H1 (cell line): ENCODE measurements at regions not wholly inside any gene's neighbourhood (a gene's known extent, or its start where the extent isn't known, plus 50 kb on each side); places are given as distances from the start of the nearest gene placed in this dataset.

Source experiments
- CTCF ChIA-PET: fragments of 300-600 bp; sonication (Branson Sonifier 250); formaldehyde crosslinking; loops from one replicate; lab custom pipeline; 2021; ENCODE audit not compliant: partially characterized antibody; lab: Charles Lee
- POLR2A ChIA-PET: fragments of 300-600 bp; sonication (Branson Sonifier 250); formaldehyde crosslinking; loops from one replicate; lab custom pipeline; 2021; ENCODE audit warnings: inconsistent platforms; ENCODE audit not compliant: partially characterized antibody; lab: Charles Lee
- DNase-seq, 2 experiments: peaks; one replicate each; pipeline versions ENCODE4 v3.0.0 to v3.0.0-alpha.2; 2010 to 2022; ENCODE audit warnings: low spot score in 2 of 2, low read depth in 1 of 2, mixed read lengths in 1 of 2
- FAIRE-seq: peaks from 2 replicates; lab custom pipeline; 2011; peaks lifted over from hg19 to GRCh38; lab: Jason Lieb, UNC
- H2AFZ ChIP-seq: 2 replicates; pipeline ENCODE4 v1.8.1; 2012; ENCODE audit warnings: low read length, inconsistent platforms
- H2AK5ac ChIP-seq: 2 replicates; pipeline ENCODE4 v1.6.1; 2013; ENCODE audit warnings: low read depth, low read length
- H2BK120ac ChIP-seq: replicated peaks from 2 replicates; pipeline ENCODE3; 2013; ENCODE audit warnings: low read depth, low read length, inconsistent platforms
- H2BK12ac ChIP-seq: 2 replicates; pipeline ENCODE4 v1.6.1; 2013; ENCODE audit warnings: low read depth, low read length
- H2BK15ac ChIP-seq: 2 replicates; pipeline ENCODE4 v1.6.1; 2013; ENCODE audit warnings: low read length
- H2BK20ac ChIP-seq: 2 replicates; pipeline ENCODE4 v1.6.1; 2013; ENCODE audit warnings: low read length
- H2BK5ac ChIP-seq: 2 replicates; pipeline ENCODE4 v1.6.1; 2013; ENCODE audit warnings: low read depth, low read length
- H3K14ac ChIP-seq: 2 replicates; pipeline ENCODE4 v1.6.1; 2013; ENCODE audit warnings: inconsistent platforms; ENCODE audit not compliant: insufficient read length
- H3K18ac ChIP-seq: 2 replicates; pipeline ENCODE4 v1.6.1; 2013; ENCODE audit warnings: low read length; ENCODE audit errors: extremely low read depth
- H3K23ac ChIP-seq: 2 replicates; pipeline ENCODE4 v1.6.1; 2013; ENCODE audit warnings: inconsistent platforms; ENCODE audit not compliant: insufficient read length
- H3K23me2 ChIP-seq: 2 replicates; pipeline ENCODE4 v1.6.1; 2013; ENCODE audit warnings: low read depth, low read length
- H3K27ac ChIP-seq: 2 replicates; pipeline ENCODE4 v1.6.1; 2011; ENCODE audit warnings: low read depth, low read length, inconsistent platforms
- H3K27me3 ChIP-seq, 4 experiments: replicated peaks in 1 of 4; 1 replicate in 1 of 4; 2 replicates in 3 of 4; pipeline versions ENCODE4 v1.6.1 to v1.8.1; 2011 to 2013; ENCODE audit warnings: low read length in 3 of 4, mild to moderate bottlenecking in 3 of 4, inconsistent platforms in 2 of 4, mixed read lengths in 2 of 4, moderate library complexity in 1 of 4; ENCODE audit not compliant: control insufficient read depth in 3 of 4, insufficient read depth in 3 of 4; ENCODE audit errors: extremely low read depth in 1 of 4
- H3K36me3 ChIP-seq, 4 experiments: 2 replicates each; pipeline versions ENCODE4 v1.6.1 to v1.8.1; 2011 to 2013; ENCODE audit warnings: mild to moderate bottlenecking in 4 of 4, low read length in 3 of 4, moderate library complexity in 2 of 4, control low read depth in 1 of 4, inconsistent platforms in 1 of 4; ENCODE audit not compliant: insufficient read depth in 4 of 4, control insufficient read depth in 2 of 4
- H3K4ac ChIP-seq: replicated peaks from 2 replicates; pipeline ENCODE3; 2013; ENCODE audit warnings: low read length, low read depth, mixed read lengths, inconsistent platforms; ENCODE audit not compliant: insufficient read length
- H3K4me1 ChIP-seq, 4 experiments: replicated peaks in 1 of 4; 1 replicate in 1 of 4; 2 replicates in 3 of 4; pipeline versions ENCODE4 v1.6.1 to v1.8.1; 2011 to 2013; ENCODE audit warnings: low read length in 3 of 4, inconsistent platforms in 2 of 4, mixed read lengths in 1 of 4; ENCODE audit not compliant: insufficient read depth in 4 of 4, control insufficient read depth in 3 of 4
- H3K4me2 ChIP-seq, 2 experiments: 2 replicates each; pipeline versions ENCODE4 v1.6.1 to v1.8.1; 2011 to 2013; ENCODE audit warnings: low read depth in 2 of 2, low read length in 2 of 2, control low read depth in 1 of 2, inconsistent platforms in 1 of 2, mild to moderate bottlenecking in 1 of 2; ENCODE audit not compliant: insufficient read depth in 1 of 2
- H3K4me3 ChIP-seq, 4 experiments: fragments of 200-600, 300-600 bp in 1 of 4; sonication (generic), shearing (Covaris generic), sonication (Bioruptor Twin) in 1 of 4; 2 replicates each; pipeline versions ENCODE4 v1.5.1 to v1.8.1; 2011 to 2016; ENCODE audit warnings: low read length in 4 of 4, low read depth in 3 of 4, control low read depth in 2 of 4, inconsistent platforms in 2 of 4, mild to moderate bottlenecking in 2 of 4, mixed read lengths in 1 of 4, moderate library complexity in 1 of 4; ENCODE audit not compliant: insufficient read depth in 2 of 4; ENCODE audit errors: extremely low read depth in 1 of 4
- H3K56ac ChIP-seq: replicated peaks from 2 replicates; pipeline ENCODE3; 2013; ENCODE audit warnings: low read depth, mild to moderate bottlenecking, mixed read lengths, low read length, inconsistent platforms; ENCODE audit not compliant: insufficient read length
- H3K79me1 ChIP-seq: 2 replicates; pipeline ENCODE4 v1.6.1; 2013; ENCODE audit warnings: low read depth, low read length, control low read depth
- H3K79me2 ChIP-seq, 2 experiments: 2 replicates each; pipeline versions ENCODE4 v1.6.1 to v1.8.1; 2012 to 2013; ENCODE audit warnings: low read length in 2 of 2, mild to moderate bottlenecking in 2 of 2, inconsistent platforms in 1 of 2; ENCODE audit not compliant: insufficient read depth in 2 of 2, control insufficient read depth in 1 of 2
- H3K9ac ChIP-seq, 4 experiments: replicated peaks in 1 of 4; 1 replicate in 1 of 4; 2 replicates in 3 of 4; pipeline versions ENCODE4 v1.6.1 to v1.8.1; 2011 to 2013; ENCODE audit warnings: low read depth in 3 of 4, low read length in 3 of 4, control low read depth in 2 of 4, mild to moderate bottlenecking in 2 of 4, moderate library complexity in 2 of 4, inconsistent platforms in 1 of 4; ENCODE audit errors: extremely low read depth in 1 of 4
- H3K9me3 ChIP-seq, 2 experiments: 2 replicates each; pipeline versions ENCODE4 v1.6.1 to v1.8.1; 2012 to 2013; ENCODE audit warnings: mild to moderate bottlenecking in 2 of 2, moderate library complexity in 2 of 2, control low read depth in 1 of 2, inconsistent platforms in 1 of 2, low read depth in 1 of 2, low read length in 1 of 2, mixed read lengths in 1 of 2; ENCODE audit not compliant: insufficient read depth in 2 of 2
- H4K20me1 ChIP-seq, 2 experiments: replicated peaks in 1 of 2; 2 replicates each; pipeline versions ENCODE3 to v1.8.1; 2011 to 2013; ENCODE audit warnings: inconsistent platforms in 2 of 2, low read length in 2 of 2, mild to moderate bottlenecking in 1 of 2; ENCODE audit not compliant: insufficient read depth in 2 of 2, control insufficient read depth in 1 of 2
- H4K5ac ChIP-seq: 2 replicates; pipeline ENCODE4 v1.6.1; 2013; ENCODE audit warnings: low read length, low read depth, mixed read lengths, inconsistent platforms; ENCODE audit not compliant: insufficient read length
- H4K8ac ChIP-seq: 2 replicates; pipeline ENCODE4 v1.8.0; 2013; ENCODE audit warnings: mild to moderate bottlenecking, moderate library complexity, low read length, inconsistent platforms; ENCODE audit not compliant: insufficient read depth; ENCODE audit errors: extremely low read depth
- H4K91ac ChIP-seq: replicated peaks from 2 replicates; pipeline ENCODE3; 2013; ENCODE audit warnings: low read length, mixed read lengths, inconsistent platforms; ENCODE audit not compliant: insufficient read length
- NANOG ChIP-seq: IDR thresholded peaks from 2 replicates; pipeline ENCODE4 v1.6.1; 2011; ENCODE audit warnings: low read length, low read depth, mild to moderate bottlenecking, inconsistent platforms; ENCODE audit not compliant: insufficient read depth, poor library complexity, severe bottlenecking
- RNF2 ChIP-seq: fragments of 200-900, 300-1000 bp; sonication (generic); IDR thresholded peaks from 2 replicates; pipeline ENCODE4 v1.7.1; 2016; ENCODE audit warnings: borderline replicate concordance, low read depth, mild to moderate bottlenecking, antibody characterized with exemption, low read length; ENCODE audit not compliant: poor library complexity, severe bottlenecking; ENCODE audit errors: missing control alignments
- WGBS, 2 experiments: shearing (Covaris generic) in 1 of 2; methylation state at CpG; one replicate each; pipeline versions ENCODE4 v1.1.6 to v1.1.7; 2013 to 2015; ENCODE audit warnings: low lambda C conversion rate in 2 of 2, mixed read lengths in 2 of 2, inconsistent platforms in 1 of 2, low coverage in 1 of 2, missing lambda C conversion rate in 1 of 2; ENCODE audit not compliant: insufficient replicate concordance in 2 of 2, insufficient coverage in 1 of 2, insufficient read length in 1 of 2; ENCODE audit errors: extremely low coverage in 1 of 2, missing lambda C conversion rate in 1 of 2; 5-methylcytosine and 5-hydroxymethylcytosine counted together

GRCh38 chr16:85261204-85261603, 148.9 kb upstream of the CIBAR2 start:
- Histone ChIP-seq H2BK5ac (no peak overlapping the region), H3K4me3 (no peak overlapping the region), H3K23me2 (no peaks in the 10 kb centered on the region), H3K27ac (no peak overlapping the region), H3K4me2 (no peak overlapping the region), H4K5ac (no peak overlapping the region), H3K36me3 (no peaks in the 10 kb centered on the region), H3K23ac (no peak overlapping the region), H3K56ac (no peak overlapping the region), H3K27me3 (no peaks in the 10 kb centered on the region), H3K14ac (no peak overlapping the region), H3K9me3 (no peaks in the 10 kb centered on the region), H3K18ac (no peak overlapping the region), H2AFZ (no peak overlapping the region), H3K79me1 (peaks cover 6% of the 10 kb centered on the region; the same call in 1 of the 2 replicates), H3K79me2 (no peaks in the 10 kb centered on the region), H3K9ac (no peak overlapping the region), H4K91ac (peak overlapping the region; percentile 83), H3K4ac (no peak overlapping the region), H2BK120ac (no peak overlapping the region), H4K8ac (peak overlapping the region; percentile 64), H2BK15ac (no peak overlapping the region), H2AK5ac (no peak overlapping the region), H3K4me1 (peaks cover 0 to 8% (median 4%) of the 10 kb centered on the region in 4 experiments; a peak in 5 of 7 replicates), H2BK20ac (no peak overlapping the region), H2BK12ac (no peak overlapping the region), H4K20me1 (peaks cover 5 to 6% of the 10 kb centered on the region in 2 experiments)
- ChIA-PET POLR2A (no interaction called here), CTCF (interaction anchor here (1.0 to 6.8 kb wide), 3 partner anchors 8 to 146 kb away, joined by 3 to 56 read pairs (median 46); no protein-coding TSS in a partner anchor)
- 83% methylated on average over 10 of the region's 10 CpGs; no CpG with 5 or more reads in 1 of the 2 experiments for WGBS, 2 experiments
- no peak for DNase-seq
- TF ChIP-seq NANOG (no peak), RNF2 (no peak)
- FAIRE-seq, result no peak
